ENCODE measurements at regions not wholly inside any gene's neighbourhood (a gene's known extent, or its start where the extent isn't known, plus 50 kb on each side); places are given as distances from the start of the nearest gene placed in this dataset.

GRCh38 chr2:65878011-65878340 is 445.6 kb upstream of the SPRED2 start:
- no peak for DNase-seq

- no peak for DNase-seq
Observed at GRCh38 chr2:65877331-65878010, 445.1 kb upstream of the SPRED2 start.

- DNase-seq: no peak
Observed at GRCh38 chr2:65876114-65876513, 443.7 kb upstream of the SPRED2 start.

- DNase-seq: no peak
Observed at GRCh38 chr2:65870826-65871225, 438.4 kb upstream of the SPRED2 start.

GRCh38 chr2:65869296-65869695 is 436.9 kb upstream of the SPRED2 start:
- DNase-seq: no peak

- DNase-seq: no peak
Observed at GRCh38 chr2:65868177-65868576, 435.8 kb upstream of the SPRED2 start.

GRCh38 chr2:65867446-65867845 is 435.0 kb upstream of the SPRED2 start:
- DNase-seq: no peak

- no peak for DNase-seq
Observed at GRCh38 chr2:65866148-65866547, 433.7 kb upstream of the SPRED2 start.

- DNase-seq: no peak
Observed at GRCh38 chr2:65864619-65865018, 432.2 kb upstream of the SPRED2 start.

- DNase-seq: no peak
Observed at GRCh38 chr2:65863713-65864112, 431.3 kb upstream of the SPRED2 start.

GRCh38 chr2:65856928-65857327 is 424.5 kb upstream of the SPRED2 start:
- DNase-seq: no peak

- no peak for DNase-seq
Observed at GRCh38 chr2:65856423-65856822, 424.0 kb upstream of the SPRED2 start.

- DNase-seq: no peak
Observed at GRCh38 chr2:65850695-65851094, 418.3 kb upstream of the SPRED2 start.

- DNase-seq: no peak
Observed at GRCh38 chr2:65846989-65847678, 414.7 kb upstream of the SPRED2 start.

- DNase-seq: no peak
Observed at GRCh38 chr2:65845442-65846182, 413.2 kb upstream of the SPRED2 start.

GRCh38 chr2:65842104-65842503 is 409.7 kb upstream of the SPRED2 start:
- no peak for DNase-seq

GRCh38 chr2:65835975-65836549 is 403.7 kb upstream of the SPRED2 start:
- DNase-seq: no peak

- no peak for DNase-seq
Observed at GRCh38 chr2:65834771-65835475, 402.5 kb upstream of the SPRED2 start.

- no peak for DNase-seq
Observed at GRCh38 chr2:65834062-65834461, 401.7 kb upstream of the SPRED2 start.

GRCh38 chr2:65831509-65831908 is 399.1 kb upstream of the SPRED2 start:
- DNase-seq: no peak

- no peak for DNase-seq
Observed at GRCh38 chr2:65826567-65826966, 394.2 kb upstream of the SPRED2 start.

- no peak for DNase-seq
Observed at GRCh38 chr2:65823511-65823910, 391.1 kb upstream of the SPRED2 start.

- DNase-seq: no peak
Observed at GRCh38 chr2:65820454-65820853, 388.1 kb upstream of the SPRED2 start.
